ENCODE measurements at regions not wholly inside any gene's neighbourhood (a gene's known extent, or its start where the extent isn't known, plus 50 kb on each side); places are given as distances from the start of the nearest gene placed in this dataset.

- TF ChIP-seq EZH2phosphoT487 (IDR thresholded peaks at IDR 0.05; ENCODE audit: insufficient read depth, low read depth) (no peak), EZH2 (IDR thresholded peaks at IDR 0.05; ENCODE audit: insufficient read depth, poor library complexity, severe bottlenecking) (no peak)
Observed at GRCh38 chr1:213651077-213651476, 336.7 kb upstream of the PROX1 start.

Data from GM23248 (cell line).